Suprapubic skin (tissue), 4 donors: ENCODE measurements at regions not wholly inside any gene's neighbourhood (a gene's known extent, or its start where the extent isn't known, plus 50 kb on each side); places are given as distances from the start of the nearest gene placed in this dataset.

Experiments used
- DNase-seq, 2 donors: peaks; one replicate each; pipeline ENCODE4 v3.0.0-alpha.2; 2019; ENCODE audit warnings: low spot score in 2 of 2
- H3K27ac ChIP-seq: fragments of 200-600 bp; sonication (generic); one replicate; pipeline ENCODE4 v1.5.1; 2019
- H3K27me3 ChIP-seq: fragments of 200-600 bp; sonication (generic); one replicate; pipeline ENCODE4 v1.5.1; 2019
- H3K36me3 ChIP-seq: fragments of 200-600 bp; sonication (generic); one replicate; pipeline ENCODE4 v1.5.1; 2019
- H3K4me1 ChIP-seq: fragments of 200-600 bp; sonication (generic); one replicate; pipeline ENCODE4 v1.5.1; 2019
- H3K4me3 ChIP-seq: fragments of 200-600 bp; sonication (generic); one replicate; pipeline ENCODE4 v1.5.1; 2019; ENCODE audit warnings: mild to moderate bottlenecking
- H3K9me3 ChIP-seq: fragments of 200-600 bp; sonication (generic); one replicate; pipeline ENCODE4 v1.5.1; 2019
- EP300 ChIP-seq: sonication (generic); formaldehyde crosslinking; IDR thresholded peaks from one replicate; pipeline ENCODE4 v1.6.1; 2017; ENCODE audit warnings: antibody characterized with exemption
- POLR2A ChIP-seq, 2 donors: fragments of 450-650 bp; IDR thresholded peaks; one replicate each; pipeline ENCODE4 v1.6.1; 2017; ENCODE audit warnings: antibody characterized with exemption in 2 of 2, mild to moderate bottlenecking in 2 of 2, moderate library complexity in 2 of 2
- POLR2AphosphoS5 ChIP-seq, 3 donors: sonication (generic); formaldehyde crosslinking; IDR thresholded peaks; one replicate each; pipeline ENCODE4 v1.6.1; 2017; ENCODE audit warnings: antibody characterized with exemption in 3 of 3
- WGBS: methylation state at CpG from one replicate; pipeline ENCODE4 v1.1.5; 2018; 5-methylcytosine and 5-hydroxymethylcytosine counted together
- TF ChIP-seq, protein P1 (sequence below), 2 donors: fragments of 200-600 bp in 1 of 2; fragments of 450-650 bp in 1 of 2; sonication (generic) in 1 of 2; IDR thresholded peaks; one replicate each; pipeline ENCODE4 v1.5.1; 2016 to 2019; ENCODE audit warnings: antibody characterized with exemption in 2 of 2, mild to moderate bottlenecking in 1 of 2, moderate library complexity in 1 of 2

DNA sequence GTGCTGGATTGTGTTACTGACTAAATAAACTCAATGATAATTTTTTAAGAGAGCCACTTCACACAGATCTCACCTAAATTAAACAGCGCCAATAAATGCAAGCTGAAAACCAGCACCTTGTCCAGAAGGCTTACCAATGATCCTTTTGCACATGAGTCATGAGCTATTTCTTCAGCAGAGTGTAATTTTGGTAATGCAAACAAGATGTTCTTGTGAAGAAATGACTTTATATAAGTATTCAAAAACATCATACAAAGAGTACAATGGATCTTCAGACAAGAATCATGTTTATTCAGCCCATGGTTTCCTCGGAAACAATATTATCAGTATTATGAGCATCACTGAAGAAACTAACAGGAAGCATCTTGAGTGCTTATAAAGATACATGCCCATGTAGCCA is 263.8 kb upstream of the UBE2E2 start:
- Histone ChIP-seq H3K4me3 (no peak overlapping the region), H3K27ac (no peak overlapping the region), H3K27me3 (no peaks in the 10 kb centered on the region), H3K9me3 (no peaks in the 10 kb centered on the region), H3K4me1 (no peaks in the 10 kb centered on the region), H3K36me3 (no peaks in the 10 kb centered on the region)
- TF ChIP-seq, protein P1, sequence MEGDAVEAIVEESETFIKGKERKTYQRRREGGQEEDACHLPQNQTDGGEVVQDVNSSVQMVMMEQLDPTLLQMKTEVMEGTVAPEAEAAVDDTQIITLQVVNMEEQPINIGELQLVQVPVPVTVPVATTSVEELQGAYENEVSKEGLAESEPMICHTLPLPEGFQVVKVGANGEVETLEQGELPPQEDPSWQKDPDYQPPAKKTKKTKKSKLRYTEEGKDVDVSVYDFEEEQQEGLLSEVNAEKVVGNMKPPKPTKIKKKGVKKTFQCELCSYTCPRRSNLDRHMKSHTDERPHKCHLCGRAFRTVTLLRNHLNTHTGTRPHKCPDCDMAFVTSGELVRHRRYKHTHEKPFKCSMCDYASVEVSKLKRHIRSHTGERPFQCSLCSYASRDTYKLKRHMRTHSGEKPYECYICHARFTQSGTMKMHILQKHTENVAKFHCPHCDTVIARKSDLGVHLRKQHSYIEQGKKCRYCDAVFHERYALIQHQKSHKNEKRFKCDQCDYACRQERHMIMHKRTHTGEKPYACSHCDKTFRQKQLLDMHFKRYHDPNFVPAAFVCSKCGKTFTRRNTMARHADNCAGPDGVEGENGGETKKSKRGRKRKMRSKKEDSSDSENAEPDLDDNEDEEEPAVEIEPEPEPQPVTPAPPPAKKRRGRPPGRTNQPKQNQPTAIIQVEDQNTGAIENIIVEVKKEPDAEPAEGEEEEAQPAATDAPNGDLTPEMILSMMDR (IDR thresholded peaks at IDR 0.05) = no peak
- TF ChIP-seq POLR2AphosphoS5 (IDR thresholded peaks at IDR 0.05) (no peak), POLR2A (IDR thresholded peaks at IDR 0.05) (no peak), EP300 (no peak)
- WGBS = 73% methylated on average over 2 of the region's 2 CpGs
- DNase-seq = no peak

DNA sequence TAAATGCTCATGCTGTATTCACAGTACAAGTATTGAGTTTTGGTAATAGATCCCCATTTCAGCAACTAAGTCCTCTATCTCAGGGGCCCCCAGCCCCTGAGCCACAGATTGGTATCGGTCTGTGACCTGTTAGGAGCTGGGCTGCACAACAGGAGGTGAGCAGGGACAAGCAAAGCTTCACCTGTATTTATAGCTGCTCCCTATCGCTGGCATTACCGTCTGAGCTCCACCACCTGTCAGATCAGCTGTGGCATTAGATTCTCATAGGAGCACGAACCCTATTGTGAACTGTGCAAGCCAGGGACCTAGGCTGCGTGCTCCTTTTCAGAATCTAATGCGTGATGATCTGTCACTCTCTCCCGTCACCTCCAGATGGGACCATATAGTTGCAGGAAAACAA is 262.8 kb upstream of the UBE2E2 start:
- Histone ChIP-seq H3K36me3 (no peaks in the 10 kb centered on the region), H3K27ac (no peak overlapping the region), H3K27me3 (no peaks in the 10 kb centered on the region), H3K9me3 (no peaks in the 10 kb centered on the region), H3K4me1 (no peaks in the 10 kb centered on the region), H3K4me3 (no peak overlapping the region)
- TF ChIP-seq, protein P1 (IDR thresholded peaks at IDR 0.05) = no peak
- TF ChIP-seq POLR2A (IDR thresholded peaks at IDR 0.05) = no peak
- TF ChIP-seq EP300 = no peak
- no peak for TF ChIP-seq POLR2AphosphoS5 (IDR thresholded peaks at IDR 0.05)
- no peak for DNase-seq
- WGBS = 72% methylated on average over 7 of the region's 7 CpGs

DNA sequence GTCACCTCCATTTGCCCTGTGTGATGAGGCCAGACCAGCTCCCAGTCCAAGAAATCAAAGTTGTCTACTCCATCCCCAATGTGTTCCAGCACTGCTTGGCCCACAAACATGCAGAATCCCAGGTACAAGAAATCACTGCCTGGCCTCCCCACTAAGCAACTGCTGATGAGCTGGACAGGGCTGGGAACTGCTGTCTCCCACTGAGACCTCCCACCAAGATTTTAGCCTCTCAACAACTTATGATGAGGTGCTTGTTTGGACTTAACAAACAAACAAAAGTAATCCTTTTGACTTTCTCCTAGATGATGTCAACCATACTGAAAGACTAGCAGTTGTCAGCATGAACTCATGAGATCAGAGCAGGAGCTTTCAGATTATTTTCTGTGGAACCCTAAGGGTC is 260.1 kb upstream of the UBE2E2 start:
- no peak for TF ChIP-seq EP300
- TF ChIP-seq POLR2A (IDR thresholded peaks at IDR 0.05) = no peak
- TF ChIP-seq POLR2AphosphoS5 (IDR thresholded peaks at IDR 0.05) = no peak
- TF ChIP-seq, protein P1 (IDR thresholded peaks at IDR 0.05) = no peak
- Histone ChIP-seq H3K36me3 (no peaks in the 10 kb centered on the region), H3K27me3 (no peaks in the 10 kb centered on the region), H3K27ac (no peak overlapping the region), H3K4me3 (no peak overlapping the region), H3K9me3 (no peaks in the 10 kb centered on the region), H3K4me1 (no peaks in the 10 kb centered on the region)
- no peak for DNase-seq

DNA sequence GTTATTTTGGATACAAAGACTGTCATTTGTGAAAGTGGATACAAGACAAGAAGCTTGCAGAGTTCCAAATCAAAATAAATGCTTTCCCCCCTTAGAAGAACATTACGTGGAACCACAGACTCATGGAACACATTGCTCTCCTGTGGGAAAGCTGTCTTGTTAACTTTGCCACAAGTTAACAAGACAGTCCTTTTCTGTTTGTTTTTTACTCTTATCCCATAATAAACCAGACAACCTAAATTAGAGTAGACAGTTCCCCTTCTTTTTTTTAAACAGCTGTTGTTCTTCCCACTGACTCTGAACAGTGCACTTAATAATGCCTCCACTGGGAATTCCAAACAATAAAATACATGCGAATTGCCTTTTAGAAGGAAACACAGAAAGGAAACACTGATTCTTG is 255.3 kb upstream of the UBE2E2 start:
- Histone ChIP-seq H3K4me1 (no peaks in the 10 kb centered on the region), H3K36me3 (no peaks in the 10 kb centered on the region), H3K27ac (no peak overlapping the region), H3K27me3 (no peaks in the 10 kb centered on the region), H3K9me3 (no peaks in the 10 kb centered on the region), H3K4me3 (no peak overlapping the region)
- 56% methylated on average over 2 of the region's 2 CpGs for WGBS
- no peak for TF ChIP-seq POLR2AphosphoS5 (IDR thresholded peaks at IDR 0.05)
- no peak for TF ChIP-seq EP300
- no peak for TF ChIP-seq POLR2A (IDR thresholded peaks at IDR 0.05)
- TF ChIP-seq, protein P1 (IDR thresholded peaks at IDR 0.05) = no peak
- no peak for DNase-seq

DNA sequence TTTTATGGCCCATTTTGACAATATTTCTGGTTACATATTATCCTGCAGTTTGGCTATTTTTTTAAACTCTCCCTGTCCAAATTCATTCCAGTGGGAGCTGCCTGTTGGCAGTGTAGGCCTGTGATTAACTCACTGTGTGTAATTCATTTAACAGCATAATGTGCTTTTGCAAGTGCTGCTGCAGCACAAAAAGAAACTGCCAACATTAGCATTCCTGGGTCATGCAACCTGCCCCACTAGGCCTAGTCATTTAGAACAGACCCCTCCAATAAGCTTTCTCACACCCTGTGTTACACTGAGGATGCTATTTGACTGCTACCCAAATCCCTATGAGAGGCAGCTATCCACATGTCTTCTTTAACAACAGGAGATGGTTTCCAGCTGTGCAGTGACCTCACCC is 251.2 kb upstream of the UBE2E2 start:
- H3K4me1 ChIP-seq = no peaks in the 10 kb centered on the region
- no peaks in the 10 kb centered on the region for H3K27me3 ChIP-seq
- H3K4me3 ChIP-seq = no peak overlapping the region
- no peak for TF ChIP-seq EP300
- no peak for TF ChIP-seq POLR2AphosphoS5 (IDR thresholded peaks at IDR 0.05)
- TF ChIP-seq, protein P1 (IDR thresholded peaks at IDR 0.05) = no peak
- no peak for TF ChIP-seq POLR2A (IDR thresholded peaks at IDR 0.05)
- DNase-seq = no peak
- H3K36me3 ChIP-seq = no peaks in the 10 kb centered on the region
- no peak overlapping the region for H3K27ac ChIP-seq
- no peaks in the 10 kb centered on the region for H3K9me3 ChIP-seq
